ENCODE measurements at regions not wholly inside any gene's neighbourhood (a gene's known extent, or its start where the extent isn't known, plus 50 kb on each side); places are given as distances from the start of the nearest gene placed in this dataset.

- ATAC-seq: no peak
- no peak for TF ChIP-seq BACH2 (CRISPR knock-in tag; IDR thresholded peaks at IDR 0.05; ENCODE audit: borderline replicate concordance)
- no peak for TF ChIP-seq TSHZ2 (CRISPR knock-in tag; IDR thresholded peaks at IDR 0.05)
- TF ChIP-seq ZNF8 (CRISPR knock-in tag; IDR thresholded peaks at IDR 0.05): no peak
- TF ChIP-seq, protein P1, sequence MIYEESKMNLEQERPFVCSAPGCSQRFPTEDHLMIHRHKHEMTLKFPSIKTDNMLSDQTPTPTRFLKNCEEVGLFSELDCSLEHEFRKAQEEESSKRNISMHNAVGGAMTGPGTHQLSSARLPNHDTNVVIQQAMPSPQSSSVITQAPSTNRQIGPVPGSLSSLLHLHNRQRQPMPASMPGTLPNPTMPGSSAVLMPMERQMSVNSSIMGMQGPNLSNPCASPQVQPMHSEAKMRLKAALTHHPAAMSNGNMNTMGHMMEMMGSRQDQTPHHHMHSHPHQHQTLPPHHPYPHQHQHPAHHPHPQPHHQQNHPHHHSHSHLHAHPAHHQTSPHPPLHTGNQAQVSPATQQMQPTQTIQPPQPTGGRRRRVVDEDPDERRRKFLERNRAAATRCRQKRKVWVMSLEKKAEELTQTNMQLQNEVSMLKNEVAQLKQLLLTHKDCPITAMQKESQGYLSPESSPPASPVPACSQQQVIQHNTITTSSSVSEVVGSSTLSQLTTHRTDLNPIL (CRISPR knock-in tag; IDR thresholded peaks at IDR 0.05; ENCODE audit: low read depth): no peak
- no peak for TF ChIP-seq TCF4 (CRISPR knock-in tag; IDR thresholded peaks at IDR 0.05; ENCODE audit: borderline replicate concordance)
- TF ChIP-seq ZC3H10 (CRISPR knock-in tag; IDR thresholded peaks at IDR 0.05): no peak
- TF ChIP-seq, protein P2, sequence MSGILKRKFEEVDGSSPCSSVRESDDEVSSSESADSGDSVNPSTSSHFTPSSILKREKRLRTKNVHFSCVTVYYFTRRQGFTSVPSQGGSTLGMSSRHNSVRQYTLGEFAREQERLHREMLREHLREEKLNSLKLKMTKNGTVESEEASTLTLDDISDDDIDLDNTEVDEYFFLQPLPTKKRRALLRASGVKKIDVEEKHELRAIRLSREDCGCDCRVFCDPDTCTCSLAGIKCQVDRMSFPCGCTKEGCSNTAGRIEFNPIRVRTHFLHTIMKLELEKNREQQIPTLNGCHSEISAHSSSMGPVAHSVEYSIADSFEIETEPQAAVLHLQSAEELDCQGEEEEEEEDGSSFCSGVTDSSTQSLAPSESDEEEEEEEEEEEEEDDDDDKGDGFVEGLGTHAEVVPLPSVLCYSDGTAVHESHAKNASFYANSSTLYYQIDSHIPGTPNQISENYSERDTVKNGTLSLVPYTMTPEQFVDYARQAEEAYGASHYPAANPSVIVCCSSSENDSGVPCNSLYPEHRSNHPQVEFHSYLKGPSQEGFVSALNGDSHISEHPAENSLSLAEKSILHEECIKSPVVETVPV (CRISPR knock-in tag; IDR thresholded peaks at IDR 0.05): no peak
- TF ChIP-seq, protein P3, sequence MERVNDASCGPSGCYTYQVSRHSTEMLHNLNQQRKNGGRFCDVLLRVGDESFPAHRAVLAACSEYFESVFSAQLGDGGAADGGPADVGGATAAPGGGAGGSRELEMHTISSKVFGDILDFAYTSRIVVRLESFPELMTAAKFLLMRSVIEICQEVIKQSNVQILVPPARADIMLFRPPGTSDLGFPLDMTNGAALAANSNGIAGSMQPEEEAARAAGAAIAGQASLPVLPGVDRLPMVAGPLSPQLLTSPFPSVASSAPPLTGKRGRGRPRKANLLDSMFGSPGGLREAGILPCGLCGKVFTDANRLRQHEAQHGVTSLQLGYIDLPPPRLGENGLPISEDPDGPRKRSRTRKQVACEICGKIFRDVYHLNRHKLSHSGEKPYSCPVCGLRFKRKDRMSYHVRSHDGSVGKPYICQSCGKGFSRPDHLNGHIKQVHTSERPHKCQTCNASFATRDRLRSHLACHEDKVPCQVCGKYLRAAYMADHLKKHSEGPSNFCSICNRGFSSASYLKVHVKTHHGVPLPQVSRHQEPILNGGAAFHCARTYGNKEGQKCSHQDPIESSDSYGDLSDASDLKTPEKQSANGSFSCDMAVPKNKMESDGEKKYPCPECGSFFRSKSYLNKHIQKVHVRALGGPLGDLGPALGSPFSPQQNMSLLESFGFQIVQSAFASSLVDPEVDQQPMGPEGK (CRISPR knock-in tag; IDR thresholded peaks at IDR 0.05; ENCODE audit: borderline replicate concordance): no peak
- no peak for TF ChIP-seq RARB (CRISPR knock-in tag; IDR thresholded peaks at IDR 0.05)
- TF ChIP-seq POU6F1 (CRISPR knock-in tag; IDR thresholded peaks at IDR 0.05; ENCODE audit: borderline replicate concordance, low read depth): no peak
- no peak for TF ChIP-seq ISL1 (CRISPR knock-in tag; IDR thresholded peaks at IDR 0.05)
- TF ChIP-seq OSR1 (CRISPR knock-in tag; IDR thresholded peaks at IDR 0.05): no peak
- TF ChIP-seq ZFP3 (CRISPR knock-in tag; IDR thresholded peaks at IDR 0.05): no peak
Observed at GRCh38 chr14:58950555-58950954, 237.9 kb upstream of the DAAM1 start.

GRCh38 chr14:58951143-58951542, 237.3 kb upstream of the DAAM1 start:
- ATAC-seq: no peak
- TF ChIP-seq, protein P1 (CRISPR knock-in tag; IDR thresholded peaks at IDR 0.05; ENCODE audit: low read depth): no peak
- TF ChIP-seq TCF4 (CRISPR knock-in tag; IDR thresholded peaks at IDR 0.05; ENCODE audit: borderline replicate concordance) (no peak), ZNF70 (CRISPR knock-in tag; IDR thresholded peaks at IDR 0.05) (no peak), POU6F1 (CRISPR knock-in tag; IDR thresholded peaks at IDR 0.05; ENCODE audit: borderline replicate concordance, low read depth) (no peak), ISL1 (CRISPR knock-in tag; IDR thresholded peaks at IDR 0.05) (no peak), ARNTL (CRISPR knock-in tag; IDR thresholded peaks at IDR 0.05; ENCODE audit: borderline replicate concordance, low read depth) (no peak), PPARA (CRISPR knock-in tag; IDR thresholded peaks at IDR 0.05; ENCODE audit: borderline replicate concordance) (no peak), ZNF565 (CRISPR knock-in tag; conservative IDR thresholded peaks at IDR 0.05; ENCODE audit: low read depth) (no peak), ZFP3 (CRISPR knock-in tag; IDR thresholded peaks at IDR 0.05) (no peak), SNAI2 (CRISPR knock-in tag; IDR thresholded peaks at IDR 0.05) (no peak), ZFP30 (CRISPR knock-in tag; IDR thresholded peaks at IDR 0.05) (no peak), BACH2 (CRISPR knock-in tag; IDR thresholded peaks at IDR 0.05; ENCODE audit: borderline replicate concordance) (no peak)
- TF ChIP-seq, protein P3 (CRISPR knock-in tag; IDR thresholded peaks at IDR 0.05; ENCODE audit: borderline replicate concordance): no peak
